ENCODE measurements at regions not wholly inside any gene's neighbourhood (a gene's known extent, or its start where the extent isn't known, plus 50 kb on each side); places are given as distances from the start of the nearest gene placed in this dataset.

DNA sequence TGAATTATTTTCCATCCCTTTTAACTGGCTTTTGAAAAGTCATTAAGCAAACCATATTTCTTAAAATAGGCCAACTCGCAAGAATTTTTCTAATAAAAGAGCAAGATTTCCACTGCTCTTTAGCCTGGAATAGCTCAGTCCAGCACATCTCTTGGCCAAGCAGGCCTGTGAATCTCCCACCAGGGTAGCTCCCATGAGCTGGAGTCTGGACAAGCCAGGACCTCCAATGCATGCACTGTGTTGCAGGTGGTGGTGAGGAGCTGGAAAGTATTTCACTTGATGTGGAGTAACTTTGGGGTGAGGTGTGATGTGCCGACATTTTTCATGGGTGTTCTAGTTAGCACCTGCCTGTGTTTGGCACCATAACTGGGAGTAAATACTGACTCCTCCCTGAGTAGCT is 117.3 kb upstream of the TBX20 start:
- Histone ChIP-seq H3K9me3 (no peaks in the 10 kb centered on the region), H3K27me3 (replicated peaks; ENCODE audit: control insufficient read depth, insufficient read depth, low read length) (no peaks in the 10 kb centered on the region), H3K4me3 (ENCODE audit: low read depth, low read length) (no peak overlapping the region), H3K4me1 (no peaks in the 10 kb centered on the region), H3K36me3 (ENCODE audit: control insufficient read depth, insufficient read depth, low read length) (no peaks in the 10 kb centered on the region)
- intact Hi-C loops (cut with micrococcal nuclease; ENCODE audit: unreplicated experiment), result no loop called here
- Mint-ChIP-seq H3K4me3 (ENCODE audit: unreplicated experiment) (no peak overlapping the region), H3K27me3 (ENCODE audit: insufficient read depth, unreplicated experiment) (peaks cover 14% of the 10 kb centered on the region), H3K9me3 (ENCODE audit: unreplicated experiment) (no peaks in the 10 kb centered on the region), H3K36me3 (ENCODE audit: insufficient read depth, unreplicated experiment) (no peaks in the 10 kb centered on the region), H3K4me1 (ENCODE audit: low read depth, unreplicated experiment) (no peaks in the 10 kb centered on the region), H3K27ac (ENCODE audit: unreplicated experiment) (no peak overlapping the region)
- TF ChIP-seq, protein P1, sequence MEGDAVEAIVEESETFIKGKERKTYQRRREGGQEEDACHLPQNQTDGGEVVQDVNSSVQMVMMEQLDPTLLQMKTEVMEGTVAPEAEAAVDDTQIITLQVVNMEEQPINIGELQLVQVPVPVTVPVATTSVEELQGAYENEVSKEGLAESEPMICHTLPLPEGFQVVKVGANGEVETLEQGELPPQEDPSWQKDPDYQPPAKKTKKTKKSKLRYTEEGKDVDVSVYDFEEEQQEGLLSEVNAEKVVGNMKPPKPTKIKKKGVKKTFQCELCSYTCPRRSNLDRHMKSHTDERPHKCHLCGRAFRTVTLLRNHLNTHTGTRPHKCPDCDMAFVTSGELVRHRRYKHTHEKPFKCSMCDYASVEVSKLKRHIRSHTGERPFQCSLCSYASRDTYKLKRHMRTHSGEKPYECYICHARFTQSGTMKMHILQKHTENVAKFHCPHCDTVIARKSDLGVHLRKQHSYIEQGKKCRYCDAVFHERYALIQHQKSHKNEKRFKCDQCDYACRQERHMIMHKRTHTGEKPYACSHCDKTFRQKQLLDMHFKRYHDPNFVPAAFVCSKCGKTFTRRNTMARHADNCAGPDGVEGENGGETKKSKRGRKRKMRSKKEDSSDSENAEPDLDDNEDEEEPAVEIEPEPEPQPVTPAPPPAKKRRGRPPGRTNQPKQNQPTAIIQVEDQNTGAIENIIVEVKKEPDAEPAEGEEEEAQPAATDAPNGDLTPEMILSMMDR (IDR thresholded peaks at IDR 0.05; ENCODE audit: insufficient read depth in 1 of 2, low read depth in 1 of 2, low read length in 1 of 2, severe bottlenecking in 1 of 2, unreplicated experiment in 1 of 2), result no peak
- ChIA-PET CTCF (no interaction called here), POLR2A (no interaction called here)
- no TSS peak for BruUV-seq (replicated peaks)
- no peak for DNase-seq

DNA sequence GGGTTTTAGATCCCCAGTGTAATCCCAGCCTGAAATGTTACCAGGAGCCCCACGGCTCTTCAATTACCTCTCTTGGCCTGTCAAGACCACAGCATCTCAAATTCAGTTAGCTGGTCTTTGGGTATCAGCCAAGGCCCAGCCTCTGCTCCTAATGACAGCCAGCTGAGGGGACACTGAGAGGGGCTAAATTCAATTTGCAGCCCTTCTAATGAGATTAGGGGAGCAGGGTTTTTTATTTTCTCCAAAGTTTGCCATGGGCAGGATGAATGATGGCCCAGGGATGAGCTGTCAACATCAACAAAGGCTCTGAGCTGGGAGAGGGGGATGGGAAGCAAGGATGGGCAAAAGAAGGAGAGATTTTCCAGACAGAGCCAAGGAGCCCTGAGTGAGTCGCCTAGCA is 116.8 kb upstream of the TBX20 start:
- Mint-ChIP-seq H3K36me3 (ENCODE audit: insufficient read depth, unreplicated experiment) (no peaks in the 10 kb centered on the region), H3K9me3 (ENCODE audit: unreplicated experiment) (no peaks in the 10 kb centered on the region), H3K27ac (ENCODE audit: unreplicated experiment) (no peak overlapping the region), H3K27me3 (ENCODE audit: insufficient read depth, unreplicated experiment) (peaks cover 14% of the 10 kb centered on the region), H3K4me3 (ENCODE audit: unreplicated experiment) (no peak overlapping the region), H3K4me1 (ENCODE audit: low read depth, unreplicated experiment) (no peaks in the 10 kb centered on the region)
- TF ChIP-seq, protein P1 (IDR thresholded peaks at IDR 0.05; ENCODE audit: insufficient read depth in 1 of 2, low read depth in 1 of 2, low read length in 1 of 2, severe bottlenecking in 1 of 2, unreplicated experiment in 1 of 2), result no peak
- intact Hi-C loops (cut with micrococcal nuclease; ENCODE audit: unreplicated experiment), result no loop called here
- Histone ChIP-seq H3K27me3 (replicated peaks; ENCODE audit: control insufficient read depth, insufficient read depth, low read length) (no peaks in the 10 kb centered on the region), H3K9me3 (no peaks in the 10 kb centered on the region), H3K36me3 (ENCODE audit: control insufficient read depth, insufficient read depth, low read length) (no peaks in the 10 kb centered on the region), H3K4me1 (no peaks in the 10 kb centered on the region), H3K4me3 (ENCODE audit: low read depth, low read length) (no peak overlapping the region)
- ChIA-PET CTCF (no interaction called here), POLR2A (no interaction called here)
- DNase-seq, result no peak
- no TSS peak for BruUV-seq (replicated peaks)

DNA sequence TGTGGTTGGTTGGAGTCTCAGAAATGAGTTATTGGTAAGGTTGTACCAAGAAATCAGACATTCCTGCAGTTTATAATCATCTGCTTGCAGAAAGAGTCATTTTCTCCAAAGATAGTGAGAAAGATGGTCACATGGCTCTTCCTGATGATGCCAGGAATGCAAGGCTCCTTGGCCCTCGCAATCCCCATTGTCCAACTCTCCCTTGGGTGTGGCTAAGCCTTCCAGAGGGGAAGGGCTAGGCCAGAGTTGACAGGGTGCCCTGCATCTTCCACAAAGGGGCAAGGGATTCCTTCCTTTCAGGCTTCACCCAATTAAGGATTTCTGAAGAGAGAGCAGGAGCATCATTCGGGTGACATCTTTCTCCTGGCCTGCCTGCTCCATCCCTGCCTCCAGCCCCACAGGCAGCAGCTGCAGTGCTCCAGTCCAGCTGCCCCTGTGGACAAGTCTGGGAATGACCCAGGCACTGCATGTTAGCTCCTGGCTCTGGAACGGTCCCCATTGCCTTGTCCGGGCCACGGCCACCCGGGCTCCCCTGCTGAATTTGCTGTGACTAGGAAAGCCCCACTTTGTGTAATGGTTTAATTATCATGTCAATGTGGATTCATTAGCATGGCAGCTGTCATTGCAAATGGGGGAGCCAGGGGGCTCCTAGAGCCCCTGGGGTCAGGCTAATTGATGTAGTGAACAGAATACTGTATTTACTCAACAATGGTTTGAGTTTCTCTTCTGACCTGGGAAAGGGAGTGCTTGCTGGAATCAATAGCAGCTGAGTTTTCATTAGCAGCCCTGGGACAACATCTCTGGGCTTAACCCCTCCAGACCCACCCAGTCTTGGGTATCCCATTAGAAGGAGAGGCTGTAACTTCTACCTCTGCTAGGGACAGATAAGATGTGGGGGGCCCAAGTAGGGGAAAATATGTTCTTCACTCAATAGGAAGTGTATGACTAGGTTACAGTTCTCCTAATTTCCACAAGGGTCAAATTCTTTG is 112.6 kb upstream of the TBX20 start:
- H3K27ac Mint-ChIP-seq (ENCODE audit: unreplicated experiment), result no peak overlapping the region
- CTCF ChIA-PET, result no interaction called here
- no peaks in the 10 kb centered on the region for H3K4me1 Mint-ChIP-seq (ENCODE audit: low read depth, unreplicated experiment)
- TF ChIP-seq, protein P1 (IDR thresholded peaks at IDR 0.05; ENCODE audit: insufficient read depth in 1 of 2, low read depth in 1 of 2, low read length in 1 of 2, severe bottlenecking in 1 of 2, unreplicated experiment in 1 of 2), result no peak
- BruUV-seq (replicated peaks), result no TSS peak
- H3K9me3 Mint-ChIP-seq (ENCODE audit: unreplicated experiment), result no peaks in the 10 kb centered on the region
- H3K4me3 ChIP-seq (ENCODE audit: low read depth, low read length), result no peak overlapping the region
- H3K27me3 ChIP-seq (replicated peaks; ENCODE audit: control insufficient read depth, insufficient read depth, low read length), result no peaks in the 10 kb centered on the region
- H3K27me3 Mint-ChIP-seq (ENCODE audit: insufficient read depth, unreplicated experiment), result peaks cover 9% of the 10 kb centered on the region
- no peaks in the 10 kb centered on the region for H3K36me3 ChIP-seq (ENCODE audit: control insufficient read depth, insufficient read depth, low read length)
- H3K9me3 ChIP-seq, result no peaks in the 10 kb centered on the region
- intact Hi-C loops (cut with micrococcal nuclease; ENCODE audit: unreplicated experiment), result no loop called here
- H3K4me3 Mint-ChIP-seq (ENCODE audit: unreplicated experiment), result no peak overlapping the region
- no peaks in the 10 kb centered on the region for H3K36me3 Mint-ChIP-seq (ENCODE audit: insufficient read depth, unreplicated experiment)
- DNase-seq, result no peak
- POLR2A ChIA-PET, result no interaction called here
- H3K4me1 ChIP-seq, result no peaks in the 10 kb centered on the region
